ENCODE measurements at regions not wholly inside any gene's neighbourhood (a gene's known extent, or its start where the extent isn't known, plus 50 kb on each side); places are given as distances from the start of the nearest gene placed in this dataset.

GRCh38 chr10:81386817-81387216, 488.2 kb upstream of the NRG3 start:
- no peak for TF ChIP-seq CTCF (IDR thresholded peaks at IDR 0.05)
- no peak for TF ChIP-seq POLR2A (IDR thresholded peaks at IDR 0.05)
- TF ChIP-seq EP300 (IDR thresholded peaks at IDR 0.05), result no peak
- TF ChIP-seq POLR2AphosphoS5 (IDR thresholded peaks at IDR 0.05), result no peak
